Body of pancreas (tissue), 4 donors: ENCODE measurements at regions not wholly inside any gene's neighbourhood (a gene's known extent, or its start where the extent isn't known, plus 50 kb on each side); places are given as distances from the start of the nearest gene placed in this dataset.

Experiments
- POLR2A ChIP-seq, 3 donors: fragments of 450-650 bp; IDR thresholded peaks; one replicate each; pipeline ENCODE4 v1.6.1; 2016; ENCODE audit warnings: antibody characterized with exemption in 3 of 3, mild to moderate bottlenecking in 2 of 3
- TF ChIP-seq, protein P1 (sequence below), 7 experiments: fragments of 450-650 bp in 4 of 7; fragments of 200-600 bp in 3 of 7; sonication (generic) in 3 of 7; IDR thresholded peaks; one replicate each; pipeline ENCODE4 v1.5.1; 2016 to 2019; ENCODE audit warnings: antibody characterized with exemption in 7 of 7

DNA sequence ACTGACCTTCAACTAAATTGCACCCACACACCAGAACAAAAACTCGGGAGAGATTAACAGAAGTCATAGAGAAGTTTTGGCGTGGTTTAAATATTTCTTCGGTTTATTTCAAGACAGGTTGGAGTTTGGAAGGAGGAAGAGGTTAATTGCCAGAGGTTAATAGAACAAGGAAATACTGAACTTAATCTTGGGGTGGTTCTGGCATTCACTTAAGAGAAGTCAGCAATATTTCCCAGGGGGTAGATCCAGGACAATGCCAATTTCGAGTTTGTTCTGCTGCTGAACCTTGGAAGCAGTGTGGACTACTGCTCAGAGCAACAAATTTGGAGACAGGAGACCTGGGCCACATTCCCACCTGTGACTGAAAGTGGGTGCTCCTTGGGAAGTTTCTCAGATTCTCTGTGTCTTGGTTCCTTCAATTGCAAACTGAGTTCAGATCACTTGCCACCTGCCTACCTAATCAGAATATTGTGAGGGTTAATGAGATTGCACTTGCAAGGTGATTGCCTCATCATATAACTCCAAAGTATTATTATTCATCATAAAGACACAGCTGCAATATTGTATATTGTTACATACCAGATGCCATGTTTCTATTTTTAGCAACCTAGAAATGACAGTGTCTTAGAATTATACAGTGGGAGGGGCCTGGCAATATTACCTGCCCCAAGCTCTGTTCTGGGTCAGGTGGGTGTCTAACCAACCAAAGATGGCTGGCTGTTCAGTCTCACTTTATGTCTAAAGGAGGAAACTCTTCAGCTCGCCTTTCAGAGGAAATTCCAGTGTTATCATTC, 217.4 kb downstream of the CDCA7 start:
- TF ChIP-seq POLR2A (IDR thresholded peaks at IDR 0.05): no peak
- TF ChIP-seq, protein P1, sequence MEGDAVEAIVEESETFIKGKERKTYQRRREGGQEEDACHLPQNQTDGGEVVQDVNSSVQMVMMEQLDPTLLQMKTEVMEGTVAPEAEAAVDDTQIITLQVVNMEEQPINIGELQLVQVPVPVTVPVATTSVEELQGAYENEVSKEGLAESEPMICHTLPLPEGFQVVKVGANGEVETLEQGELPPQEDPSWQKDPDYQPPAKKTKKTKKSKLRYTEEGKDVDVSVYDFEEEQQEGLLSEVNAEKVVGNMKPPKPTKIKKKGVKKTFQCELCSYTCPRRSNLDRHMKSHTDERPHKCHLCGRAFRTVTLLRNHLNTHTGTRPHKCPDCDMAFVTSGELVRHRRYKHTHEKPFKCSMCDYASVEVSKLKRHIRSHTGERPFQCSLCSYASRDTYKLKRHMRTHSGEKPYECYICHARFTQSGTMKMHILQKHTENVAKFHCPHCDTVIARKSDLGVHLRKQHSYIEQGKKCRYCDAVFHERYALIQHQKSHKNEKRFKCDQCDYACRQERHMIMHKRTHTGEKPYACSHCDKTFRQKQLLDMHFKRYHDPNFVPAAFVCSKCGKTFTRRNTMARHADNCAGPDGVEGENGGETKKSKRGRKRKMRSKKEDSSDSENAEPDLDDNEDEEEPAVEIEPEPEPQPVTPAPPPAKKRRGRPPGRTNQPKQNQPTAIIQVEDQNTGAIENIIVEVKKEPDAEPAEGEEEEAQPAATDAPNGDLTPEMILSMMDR (IDR thresholded peaks at IDR 0.05): no peak
